IMR-90 (cell line): ENCODE measurements at regions not wholly inside any gene's neighbourhood (a gene's known extent, or its start where the extent isn't known, plus 50 kb on each side); places are given as distances from the start of the nearest gene placed in this dataset.

Experiments
- ATAC-seq: fragments of 200-7000 bp; cut with Tn5 transposase; 2 replicates; pipeline ENCODE4 v1.9.1; 2020; ENCODE audit warnings: low read depth, mild to moderate bottlenecking, moderate library complexity
- BruUV-seq: library from RNA; stranded (reverse); fragments of 400-500 nt; replicated peaks from 2 replicates; lab custom pipeline; 2021; lab: Mats Ljungman, UMichigan
- CTCF ChIA-PET: fragments of 300-600 bp; formaldehyde crosslinking; extraction: SDS; loops from one replicate; lab custom pipeline; 2021; ENCODE audit warnings: antibody characterized with exemption; lab: Yijun Ruan, JAX
- POLR2A ChIA-PET: fragments of 300-600 bp; sonication (Branson Sonifier 250); formaldehyde crosslinking; loops from one replicate; lab custom pipeline; 2022; ENCODE audit warnings: antibody characterized with exemption; ENCODE audit not compliant: unreplicated experiment; lab: Charles Lee
- DNase-seq: peaks from one replicate; pipeline ENCODE4 v3.0.0; 2013
- H2AFZ ChIP-seq: replicated peaks from 2 replicates; pipeline ENCODE3; 2013; ENCODE audit warnings: low read length, mild to moderate bottlenecking; ENCODE audit not compliant: poor library complexity
- H2AK5ac ChIP-seq: 2 replicates; pipeline ENCODE4 v1.6.1; 2013; ENCODE audit warnings: low read depth, low read length, inconsistent platforms
- H2AK9ac ChIP-seq: replicated peaks from 2 replicates; pipeline ENCODE3; 2013; ENCODE audit warnings: mild to moderate bottlenecking, low read depth, low read length, moderate library complexity; ENCODE audit not compliant: poor library complexity
- H2BK120ac ChIP-seq: 2 replicates; pipeline ENCODE4 v1.6.1; 2013; ENCODE audit warnings: low read depth, low read length, inconsistent platforms
- H2BK15ac ChIP-seq: 3 replicates; pipeline ENCODE4 v1.6.1; 2013; ENCODE audit warnings: low read depth, low read length, inconsistent platforms
- H2BK20ac ChIP-seq: 2 replicates; pipeline ENCODE4 v1.6.1; 2013; ENCODE audit warnings: low read depth, mild to moderate bottlenecking, inconsistent platforms, low read length, moderate library complexity
- H2BK5ac ChIP-seq: 2 replicates; pipeline ENCODE4 v1.6.1; 2013; ENCODE audit warnings: mild to moderate bottlenecking, low read depth, low read length, inconsistent platforms; ENCODE audit not compliant: poor library complexity, severe bottlenecking
- H3K14ac ChIP-seq: replicated peaks from 2 replicates; pipeline ENCODE4 v1.6.1; 2013; ENCODE audit warnings: low read depth, low read length, inconsistent platforms
- H3K18ac ChIP-seq: 2 replicates; pipeline ENCODE4 v1.6.1; 2013; ENCODE audit warnings: low read depth, low read length, control low read depth
- H3K23ac ChIP-seq: 2 replicates; pipeline ENCODE4 v1.6.1; 2013; ENCODE audit warnings: low read depth, low read length, inconsistent platforms
- H3K27ac ChIP-seq: 2 replicates; pipeline ENCODE4 v1.5.1; 2013; ENCODE audit warnings: mild to moderate bottlenecking, control low read depth, low read length; ENCODE audit not compliant: insufficient read depth
- H3K27me3 ChIP-seq: 2 replicates; pipeline ENCODE4 v1.6.1; 2013; ENCODE audit warnings: low read length; ENCODE audit not compliant: control insufficient read depth, insufficient read depth
- H3K36me3 ChIP-seq: 2 replicates; pipeline ENCODE4 v1.6.1; 2013; ENCODE audit warnings: low read length, mixed read lengths; ENCODE audit not compliant: control insufficient read depth, insufficient read depth
- H3K4ac ChIP-seq: 2 replicates; pipeline ENCODE4 v1.6.1; 2013; ENCODE audit warnings: low read depth, low read length, inconsistent platforms
- H3K4me1 ChIP-seq: 2 replicates; pipeline ENCODE4 v1.6.1; 2013; ENCODE audit warnings: low read length, mixed read lengths; ENCODE audit not compliant: control insufficient read depth, insufficient read depth
- H3K4me2 ChIP-seq: 2 replicates; pipeline ENCODE4 v1.6.1; 2013; ENCODE audit warnings: low read depth, mild to moderate bottlenecking, control low read depth, low read length, moderate library complexity
- H3K4me3 ChIP-seq: 2 replicates; pipeline ENCODE4 v1.5.1; 2013; ENCODE audit warnings: low read depth, mild to moderate bottlenecking, control low read depth, low read length, moderate library complexity; ENCODE audit not compliant: insufficient read depth
- H3K56ac ChIP-seq: 2 replicates; pipeline ENCODE4 v1.6.1; 2013; ENCODE audit warnings: low read length, inconsistent platforms; ENCODE audit not compliant: insufficient read depth; ENCODE audit errors: extremely low read depth
- H3K79me1 ChIP-seq, 2 experiments: 2 replicates each; pipeline ENCODE4 v1.6.1; 2013; ENCODE audit warnings: low read length in 2 of 2, inconsistent platforms in 1 of 2, low read depth in 1 of 2
- H3K9ac ChIP-seq: 2 replicates; pipeline ENCODE4 v1.6.1; 2013; ENCODE audit warnings: low read depth, low read length, control low read depth
- H3K9me1 ChIP-seq: 2 replicates; pipeline ENCODE4 v1.6.1; 2013; ENCODE audit warnings: low read length, inconsistent platforms; ENCODE audit not compliant: insufficient read depth
- H3K9me3 ChIP-seq: 2 replicates; pipeline ENCODE4 v1.6.1; 2013; ENCODE audit warnings: low read length; ENCODE audit not compliant: control insufficient read depth, insufficient read depth
- H4K20me1 ChIP-seq: 2 replicates; pipeline ENCODE4 v1.6.1; 2013; ENCODE audit warnings: low read length, inconsistent platforms; ENCODE audit not compliant: insufficient read depth
- H4K5ac ChIP-seq: 2 replicates; pipeline ENCODE4 v1.6.1; 2013; ENCODE audit warnings: mild to moderate bottlenecking, low read depth, low read length, control low read depth
- H4K8ac ChIP-seq, 2 experiments: 2 replicates each; pipeline ENCODE4 v1.6.1; 2013; ENCODE audit warnings: low read depth in 2 of 2, low read length in 2 of 2, control low read depth in 1 of 2, inconsistent platforms in 1 of 2
- H4K91ac ChIP-seq: 2 replicates; pipeline ENCODE4 v1.6.1; 2013; ENCODE audit warnings: low read depth, low read length, inconsistent platforms; ENCODE audit not compliant: insufficient read depth
- BHLHE40 ChIP-seq: fragments of 150-350 bp; IDR thresholded peaks from 2 replicates; pipeline ENCODE4 v1.6.1; 2016; ENCODE audit warnings: mild to moderate bottlenecking, low read depth, low read length
- CEBPB ChIP-seq: IDR thresholded peaks from 2 replicates; pipeline ENCODE4 v1.6.1; 2012; ENCODE audit warnings: low read depth, low read length, improper control_type of control experiment
- CHD1 ChIP-seq: IDR thresholded peaks from 2 replicates; pipeline ENCODE4 v1.6.1; 2012; ENCODE audit warnings: low read depth, low read length, improper control_type of control experiment
- FOS ChIP-seq: fragments of 150-350 bp; IDR thresholded peaks from 2 replicates; pipeline ENCODE4 v1.6.1; 2016; ENCODE audit warnings: low read depth, low read length
- MAFK ChIP-seq: IDR thresholded peaks from 2 replicates; pipeline ENCODE4 v1.6.1; 2012; ENCODE audit warnings: low read depth, low read length, improper control_type of control experiment
- MAZ ChIP-seq: IDR thresholded peaks from 2 replicates; pipeline ENCODE4 v1.6.1; 2012; ENCODE audit warnings: low read depth, mild to moderate bottlenecking, low read length, improper control_type of control experiment, moderate library complexity, borderline replicate concordance
- MXI1 ChIP-seq: IDR thresholded peaks from 2 replicates; pipeline ENCODE4 v1.6.1; 2012; ENCODE audit warnings: low read depth, mild to moderate bottlenecking, low read length, moderate library complexity, borderline replicate concordance
- NFE2L2 ChIP-seq: fragments of 150-350 bp; IDR thresholded peaks from 2 replicates; pipeline ENCODE4 v1.6.1; 2016; ENCODE audit warnings: low read depth, mild to moderate bottlenecking, low read length
- POLR2A ChIP-seq: IDR thresholded peaks from 2 replicates; pipeline ENCODE4 v1.6.1; 2012; ENCODE audit warnings: mild to moderate bottlenecking, low read depth, low read length
- RAD21 ChIP-seq: IDR thresholded peaks from 2 replicates; pipeline ENCODE4 v1.6.1; 2012; ENCODE audit warnings: low read length, improper control_type of control experiment
- RCOR1 ChIP-seq: IDR thresholded peaks from 2 replicates; pipeline ENCODE4 v1.6.1; 2012; ENCODE audit warnings: mild to moderate bottlenecking, low read length, improper control_type of control experiment; ENCODE audit not compliant: insufficient replicate concordance
- RFX5 ChIP-seq: IDR thresholded peaks from 2 replicates; pipeline ENCODE4 v1.8.0; 2012; ENCODE audit warnings: low read depth, mild to moderate bottlenecking, low read length, moderate library complexity
- SMC3 ChIP-seq: fragments of 150-350 bp; IDR thresholded peaks from 2 replicates; pipeline ENCODE4 v1.6.1; 2016; ENCODE audit warnings: low read depth, mild to moderate bottlenecking, antibody characterized with exemption, low read length, moderate library complexity
- WGBS, 2 experiments: methylation state at CpG; one replicate each; pipeline versions ENCODE4 v1.1.5 to v1.1.7; 2013; ENCODE audit warnings: missing lambda C conversion rate in 2 of 2; ENCODE audit not compliant: insufficient read length in 1 of 2; ENCODE audit errors: extremely low coverage in 2 of 2; 5-methylcytosine and 5-hydroxymethylcytosine counted together
- dilution Hi-C: fragments of 300-500 bp; cut with HindIII; formaldehyde crosslinking; loops from one replicate; pipeline ENCODE4 v1.14.3; 2018; ENCODE audit warnings: low sequenced_read_pairs; ENCODE audit not compliant: unreplicated experiment
- in situ Hi-C: fragments of 300-500 bp; cut with MboI; formaldehyde crosslinking; loops from 3 replicates; pipeline ENCODE4 v1.14.3; 2019; ENCODE audit warnings: low sequenced_read_pairs, inconsistent platforms, mixed read lengths
- intact Hi-C: fragments of 100-400 bp; cut with micrococcal nuclease; formaldehyde crosslinking; loops from 2 replicates; pipeline ENCODE4 v1.10.0; 2022
- TF ChIP-seq, protein P1 (sequence below): fragments of 150-350 bp; IDR thresholded peaks from 2 replicates; pipeline ENCODE4 v1.6.1; 2017; ENCODE audit warnings: mild to moderate bottlenecking, antibody characterized with exemption, low read length, low read depth
- TF ChIP-seq, protein P2 (sequence below): fragments of 150-350 bp; IDR thresholded peaks from 2 replicates; pipeline ENCODE4 v1.6.1; 2016; ENCODE audit warnings: low read depth, mild to moderate bottlenecking, low read length, moderate library complexity, borderline replicate concordance
- TF ChIP-seq, protein P3 (sequence below): conservative IDR thresholded peaks from 2 replicates; pipeline ENCODE4 v1.5.1; 2012; ENCODE audit warnings: mild to moderate bottlenecking, low read depth, low read length, improper control_type of control experiment

DNA sequence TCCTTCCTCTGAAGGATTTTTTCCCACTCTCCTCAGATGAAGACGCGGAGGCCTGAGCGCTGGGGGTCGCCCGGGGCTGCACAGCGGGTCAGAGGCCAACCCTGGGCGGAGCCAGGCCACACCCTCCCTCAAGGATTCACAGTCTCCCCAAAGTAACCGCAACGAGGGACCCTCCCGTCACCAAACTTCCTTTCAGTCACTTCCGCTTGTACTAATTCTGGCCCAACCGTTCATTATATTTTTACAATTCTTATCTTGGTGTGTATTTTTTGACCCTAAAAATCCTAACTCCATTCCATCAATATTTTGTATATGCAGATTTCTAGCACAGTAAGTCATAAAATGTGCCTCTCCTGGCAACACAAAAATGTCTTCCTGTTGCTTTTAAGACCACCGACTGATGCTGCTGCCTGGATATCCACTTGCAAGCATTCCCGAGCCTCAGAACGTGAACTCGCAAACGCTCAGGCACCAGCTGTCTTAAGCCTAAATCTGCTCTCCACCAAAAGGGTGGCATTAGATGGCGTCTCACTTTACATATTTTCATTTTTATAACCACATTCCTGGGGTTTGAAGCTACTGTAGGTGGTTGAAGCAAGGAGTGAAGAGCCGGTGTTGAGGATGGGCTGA is 128.0 kb downstream of the DLL1 start:
- in situ Hi-C loops (no loop called here), dilution Hi-C loops (no loop called here), intact Hi-C loops (no loop called here)
- BruUV-seq: no TSS peak
- no peak overlapping the region for H2BK120ac ChIP-seq
- H4K91ac ChIP-seq: no peak overlapping the region
- H3K4me1 ChIP-seq: no peaks in the 10 kb centered on the region
- no peak overlapping the region for H4K8ac ChIP-seq
- ChIA-PET CTCF (no interaction called here), POLR2A (no interaction called here)
- no peak overlapping the region for H2AK9ac ChIP-seq
- no peaks in the 10 kb centered on the region for H4K20me1 ChIP-seq
- no peaks in the 10 kb centered on the region for H3K27me3 ChIP-seq
- ATAC-seq (no peak), DNase-seq (no peak)
- H3K23ac ChIP-seq: no peak overlapping the region
- H3K9ac ChIP-seq: no peak overlapping the region
- H2AK5ac ChIP-seq: no peak overlapping the region
- no peak overlapping the region for H3K4me2 ChIP-seq
- H4K5ac ChIP-seq: no peak overlapping the region
- H3K56ac ChIP-seq: no peak overlapping the region
- H3K18ac ChIP-seq: no peak overlapping the region
- 90% methylated on average over 6 of the region's 19 CpGs; no CpG with 5 or more reads in 1 of the 2 experiments for WGBS, 2 experiments
- no peaks in the 10 kb centered on the region for H3K36me3 ChIP-seq
- H3K4ac ChIP-seq: no peak overlapping the region
- H2BK5ac ChIP-seq: no peak overlapping the region
- no peaks in the 10 kb centered on the region for H3K9me1 ChIP-seq
- no peak overlapping the region for H3K14ac ChIP-seq
- H2BK20ac ChIP-seq: no peak overlapping the region
- H2BK15ac ChIP-seq: no peak overlapping the region
- no peak overlapping the region for H3K27ac ChIP-seq
- no peaks in the 10 kb centered on the region for H3K79me1 ChIP-seq
- TF ChIP-seq CEBPB (no peak), RFX5 (no peak), RAD21 (no peak), RCOR1 (no peak), POLR2A (no peak), BHLHE40 (no peak), MAZ (no peak), MXI1 (no peak), MAFK (no peak), SMC3 (no peak), FOS (no peak), CHD1 (no peak), NFE2L2 (no peak)
- TF ChIP-seq, protein P1, sequence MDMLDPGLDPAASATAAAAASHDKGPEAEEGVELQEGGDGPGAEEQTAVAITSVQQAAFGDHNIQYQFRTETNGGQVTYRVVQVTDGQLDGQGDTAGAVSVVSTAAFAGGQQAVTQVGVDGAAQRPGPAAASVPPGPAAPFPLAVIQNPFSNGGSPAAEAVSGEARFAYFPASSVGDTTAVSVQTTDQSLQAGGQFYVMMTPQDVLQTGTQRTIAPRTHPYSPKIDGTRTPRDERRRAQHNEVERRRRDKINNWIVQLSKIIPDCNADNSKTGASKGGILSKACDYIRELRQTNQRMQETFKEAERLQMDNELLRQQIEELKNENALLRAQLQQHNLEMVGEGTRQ: no peak
- TF ChIP-seq, protein P2, sequence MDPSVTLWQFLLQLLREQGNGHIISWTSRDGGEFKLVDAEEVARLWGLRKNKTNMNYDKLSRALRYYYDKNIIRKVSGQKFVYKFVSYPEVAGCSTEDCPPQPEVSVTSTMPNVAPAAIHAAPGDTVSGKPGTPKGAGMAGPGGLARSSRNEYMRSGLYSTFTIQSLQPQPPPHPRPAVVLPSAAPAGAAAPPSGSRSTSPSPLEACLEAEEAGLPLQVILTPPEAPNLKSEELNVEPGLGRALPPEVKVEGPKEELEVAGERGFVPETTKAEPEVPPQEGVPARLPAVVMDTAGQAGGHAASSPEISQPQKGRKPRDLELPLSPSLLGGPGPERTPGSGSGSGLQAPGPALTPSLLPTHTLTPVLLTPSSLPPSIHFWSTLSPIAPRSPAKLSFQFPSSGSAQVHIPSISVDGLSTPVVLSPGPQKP: no peak
- TF ChIP-seq, protein P3, sequence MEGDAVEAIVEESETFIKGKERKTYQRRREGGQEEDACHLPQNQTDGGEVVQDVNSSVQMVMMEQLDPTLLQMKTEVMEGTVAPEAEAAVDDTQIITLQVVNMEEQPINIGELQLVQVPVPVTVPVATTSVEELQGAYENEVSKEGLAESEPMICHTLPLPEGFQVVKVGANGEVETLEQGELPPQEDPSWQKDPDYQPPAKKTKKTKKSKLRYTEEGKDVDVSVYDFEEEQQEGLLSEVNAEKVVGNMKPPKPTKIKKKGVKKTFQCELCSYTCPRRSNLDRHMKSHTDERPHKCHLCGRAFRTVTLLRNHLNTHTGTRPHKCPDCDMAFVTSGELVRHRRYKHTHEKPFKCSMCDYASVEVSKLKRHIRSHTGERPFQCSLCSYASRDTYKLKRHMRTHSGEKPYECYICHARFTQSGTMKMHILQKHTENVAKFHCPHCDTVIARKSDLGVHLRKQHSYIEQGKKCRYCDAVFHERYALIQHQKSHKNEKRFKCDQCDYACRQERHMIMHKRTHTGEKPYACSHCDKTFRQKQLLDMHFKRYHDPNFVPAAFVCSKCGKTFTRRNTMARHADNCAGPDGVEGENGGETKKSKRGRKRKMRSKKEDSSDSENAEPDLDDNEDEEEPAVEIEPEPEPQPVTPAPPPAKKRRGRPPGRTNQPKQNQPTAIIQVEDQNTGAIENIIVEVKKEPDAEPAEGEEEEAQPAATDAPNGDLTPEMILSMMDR: no peak
- H3K9me3 ChIP-seq: peaks cover 65% of the 10 kb centered on the region
- H2AFZ ChIP-seq: no peak overlapping the region
- no peak overlapping the region for H3K4me3 ChIP-seq
